Endothelial cell of umbilical vein (primary cell): ENCODE measurements at regions not wholly inside any gene's neighbourhood (a gene's known extent, or its start where the extent isn't known, plus 50 kb on each side); places are given as distances from the start of the nearest gene placed in this dataset.

Experiments used
- BruUV-seq: library from RNA; stranded (reverse); fragments of 400-500 nt; replicated peaks from 2 replicates; lab custom pipeline; 2021; lab: Mats Ljungman, UMichigan
- CTCF ChIA-PET: fragments of 300-600, 350-600 bp; sonication (Branson Sonifier 250); formaldehyde crosslinking; loops from one replicate; lab custom pipeline; 2021; ENCODE audit warnings: antibody characterized with exemption, inconsistent platforms; lab: Charles Lee
- POLR2A ChIA-PET: fragments of 300-600, 350-600 bp; sonication (Branson Sonifier 250); formaldehyde crosslinking; loops from one replicate; lab custom pipeline; 2021; ENCODE audit warnings: antibody characterized with exemption, inconsistent platforms; lab: Charles Lee
- DNase-seq: peaks from one replicate; pipeline ENCODE4 v3.0.0-alpha.2; 2011; ENCODE audit warnings: low read depth, low spot score
- FAIRE-seq: peaks from 2 replicates; lab custom pipeline; 2011; peaks lifted over from hg19 to GRCh38; lab: Jason Lieb, UNC
- H2AFZ ChIP-seq: 2 replicates; pipeline ENCODE4 v1.6.0; 2012; ENCODE audit warnings: low read depth, low read length, control low read depth, inconsistent platforms
- H3K27ac ChIP-seq: 2 replicates; pipeline ENCODE4 v1.5.1; 2011; ENCODE audit warnings: low read depth, mild to moderate bottlenecking, control low read depth, low read length, moderate library complexity; ENCODE audit not compliant: insufficient read depth
- H3K27me3 ChIP-seq, 2 experiments: 2 replicates each; pipeline versions ENCODE4 v1.6.0 to v1.6.1; 2011; ENCODE audit warnings: low read length in 2 of 2, mixed read lengths in 1 of 2; ENCODE audit not compliant: control insufficient read depth in 2 of 2, insufficient read depth in 2 of 2
- H3K36me3 ChIP-seq, 2 experiments: 2 replicates in 1 of 2; 3 replicates in 1 of 2; pipeline ENCODE4 v1.5.1; 2011; ENCODE audit warnings: low read length in 2 of 2, mild to moderate bottlenecking in 1 of 2, moderate library complexity in 1 of 2; ENCODE audit not compliant: control insufficient read depth in 2 of 2, insufficient read depth in 2 of 2; ENCODE audit errors: extremely low read depth in 1 of 2
- H3K4me1 ChIP-seq: 3 replicates; pipeline ENCODE4 v1.5.1; 2011; ENCODE audit warnings: mild to moderate bottlenecking, low read length; ENCODE audit not compliant: control insufficient read depth, insufficient read depth; ENCODE audit errors: extremely low read depth
- H3K4me2 ChIP-seq: 2 replicates; pipeline ENCODE4 v1.6.1; 2011; ENCODE audit warnings: low read length, control low read depth, mixed read lengths; ENCODE audit not compliant: insufficient read depth
- H3K4me3 ChIP-seq, 3 experiments: fragments of 200-600 bp in 1 of 3; sonication (generic), shearing (Covaris generic) in 1 of 3; replicated peaks in 1 of 3; 2 replicates each; pipeline ENCODE4 v1.5.1; 2011 to 2016; ENCODE audit warnings: control low read depth in 3 of 3, low read length in 3 of 3, mild to moderate bottlenecking in 2 of 3, inconsistent platforms in 1 of 3, low read depth in 1 of 3, moderate library complexity in 1 of 3; ENCODE audit not compliant: insufficient read depth in 1 of 3
- H3K79me2 ChIP-seq: 2 replicates; pipeline ENCODE4 v1.6.0; 2012; ENCODE audit warnings: low read length, inconsistent platforms; ENCODE audit not compliant: control insufficient read depth, insufficient read depth
- H3K9ac ChIP-seq: replicated peaks from 2 replicates; pipeline ENCODE3; 2011; ENCODE audit warnings: low read length, control low read depth; ENCODE audit not compliant: insufficient read depth; ENCODE audit errors: extremely low read depth
- H3K9me1 ChIP-seq: replicated peaks from 3 replicates; pipeline ENCODE4 v1.6.0; 2011; ENCODE audit warnings: mild to moderate bottlenecking, low read length; ENCODE audit not compliant: control insufficient read depth, insufficient read depth; ENCODE audit errors: extremely low read depth
- H3K9me3 ChIP-seq: replicated peaks from 2 replicates; pipeline ENCODE4 v1.5.1; 2012; ENCODE audit warnings: low read length, inconsistent platforms; ENCODE audit not compliant: control insufficient read depth, insufficient read depth
- H4K20me1 ChIP-seq: replicated peaks from 2 replicates; pipeline ENCODE3; 2011; ENCODE audit warnings: mild to moderate bottlenecking, low read length; ENCODE audit not compliant: control insufficient read depth, insufficient read depth; ENCODE audit errors: extremely low read depth
- EZH2 ChIP-seq: IDR thresholded peaks from 2 replicates; pipeline ENCODE4 v1.6.1; 2012; ENCODE audit warnings: borderline replicate concordance, low read depth, mild to moderate bottlenecking, moderate library complexity, low read length, inconsistent platforms; ENCODE audit not compliant: severe bottlenecking
- FOS ChIP-seq: IDR thresholded peaks from 2 replicates; pipeline ENCODE4 v1.6.1; 2011; ENCODE audit warnings: mild to moderate bottlenecking, low read length, moderate library complexity, borderline replicate concordance; ENCODE audit not compliant: insufficient read depth
- GATA2 ChIP-seq: IDR thresholded peaks from 2 replicates; pipeline ENCODE4 v1.7.0; 2011; ENCODE audit warnings: low read depth, mild to moderate bottlenecking, moderate library complexity, mixed read lengths, low read length; ENCODE audit not compliant: insufficient read length, insufficient read depth
- JUN ChIP-seq: IDR thresholded peaks from 2 replicates; pipeline ENCODE4 v1.6.1; 2011; ENCODE audit warnings: borderline replicate concordance, low read depth; ENCODE audit not compliant: insufficient read length, insufficient read depth
- MYC ChIP-seq: IDR thresholded peaks from one replicate; pipeline ENCODE4 v1.6.1; 2011; ENCODE audit warnings: mild to moderate bottlenecking, low read depth, low read length
- POLR2A ChIP-seq: IDR thresholded peaks from 2 replicates; pipeline ENCODE4 v1.6.1; 2012; ENCODE audit warnings: low read depth, mild to moderate bottlenecking, control low read depth, low read length
- POLR2AphosphoS5 ChIP-seq: IDR thresholded peaks from 2 replicates; pipeline ENCODE4 v1.6.1; 2012; ENCODE audit warnings: low read depth, mild to moderate bottlenecking, control low read depth, low read length, moderate library complexity; ENCODE audit not compliant: insufficient read depth
- dilution Hi-C: fragments of 300-500 bp; cut with MboI; formaldehyde crosslinking; loops from one replicate; pipeline ENCODE4 v1.15.0; 2019; ENCODE audit warnings: low sequenced_read_pairs; ENCODE audit not compliant: extremely low pct_ligation_motif_present
- intact Hi-C: fragments of 100-400 bp; cut with micrococcal nuclease; formaldehyde crosslinking; loops from one replicate; pipeline ENCODE4 v1.10.0; 2022
- TF ChIP-seq, protein P1 (sequence below): IDR thresholded peaks from 2 replicates; pipeline ENCODE4 v1.6.1; 2011; ENCODE audit not compliant: insufficient read depth, insufficient read length
- TF ChIP-seq, protein P2 (sequence below), 2 donors: IDR thresholded peaks; 1 replicate in 1 of 2; 2 replicates in 1 of 2; pipeline ENCODE4 v1.5.1; 2011; ENCODE audit warnings: low read length in 2 of 2, mild to moderate bottlenecking in 2 of 2, moderate library complexity in 2 of 2, control low read depth in 1 of 2, inconsistent platforms in 1 of 2, low read depth in 1 of 2; ENCODE audit not compliant: insufficient read depth in 1 of 2; ENCODE audit errors: extremely low read depth in 1 of 2

DNA sequence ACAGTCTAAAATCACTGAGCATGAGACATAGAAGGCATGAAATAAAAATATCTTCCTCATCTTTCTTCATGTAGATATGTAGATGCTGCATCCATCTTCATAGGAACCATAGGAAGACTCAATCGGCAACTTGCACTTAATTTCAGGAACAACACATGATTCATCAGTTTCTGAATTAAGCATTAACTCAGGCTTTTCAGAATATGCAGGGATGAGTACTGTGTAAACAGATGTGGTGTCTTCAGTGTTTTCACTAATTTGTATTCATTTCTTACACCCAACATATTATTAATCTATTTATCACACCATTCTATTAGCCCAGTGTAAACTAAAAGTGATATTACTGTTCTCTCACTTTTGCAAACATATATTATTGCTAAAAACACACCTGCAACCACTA lies 305.9 kb upstream of the DAB2 start:
- TF ChIP-seq POLR2AphosphoS5 (no peak), GATA2 (no peak), MYC (no peak)
- TF ChIP-seq, protein P1, sequence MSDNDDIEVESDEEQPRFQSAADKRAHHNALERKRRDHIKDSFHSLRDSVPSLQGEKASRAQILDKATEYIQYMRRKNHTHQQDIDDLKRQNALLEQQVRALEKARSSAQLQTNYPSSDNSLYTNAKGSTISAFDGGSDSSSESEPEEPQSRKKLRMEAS = no peak
- BruUV-seq = no TSS peak
- Histone ChIP-seq H3K9ac (no peak overlapping the region), H3K9me3 (no peaks in the 10 kb centered on the region), H4K20me1 (no peaks in the 10 kb centered on the region), H3K4me3 (no peak overlapping the region), H3K79me2 (no peaks in the 10 kb centered on the region), H3K27ac (no peak overlapping the region), H3K27me3 (no peaks in the 10 kb centered on the region), H2AFZ (no peak overlapping the region), H3K9me1 (no peaks in the 10 kb centered on the region), H3K36me3 (no peaks in the 10 kb centered on the region), H3K4me1 (no peaks in the 10 kb centered on the region), H3K4me2 (no peak overlapping the region)
- ChIA-PET POLR2A (interaction anchor here (0.6 kb wide), 1 partner anchor 1132 kb away, joined by 3 read pairs; no protein-coding TSS in a partner anchor), CTCF (no interaction called here)
- FAIRE-seq (no peak), DNase-seq (no peak)
- dilution Hi-C loops = no loop called here
- intact Hi-C loops = no loop called here

DNA sequence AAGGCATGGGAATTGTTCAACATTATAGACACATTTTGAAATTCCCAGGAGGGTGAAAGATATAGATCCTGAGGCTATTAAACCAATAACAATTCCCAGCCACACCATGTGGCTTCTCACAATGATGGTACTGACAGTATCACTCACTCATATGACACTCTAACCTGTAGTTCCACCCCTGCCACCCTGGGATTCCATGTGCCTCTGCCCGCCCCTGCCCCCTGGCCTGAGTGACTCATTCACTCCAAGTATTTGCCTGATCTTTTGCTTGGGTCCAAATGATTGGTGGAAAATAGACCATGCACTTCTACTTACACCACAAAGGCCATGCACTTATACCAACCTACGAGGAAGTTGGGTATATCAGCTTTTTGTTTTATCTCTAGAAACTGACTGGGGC lies 305.2 kb upstream of the DAB2 start:
- H2AFZ ChIP-seq = no peak overlapping the region
- ChIA-PET POLR2A (interaction anchor here (0.6 kb wide), 1 partner anchor 974 kb away, joined by 9 read pairs; no protein-coding TSS in a partner anchor), CTCF (no interaction called here)
- no peaks in the 10 kb centered on the region for H4K20me1 ChIP-seq
- intact Hi-C loops = no loop called here
- no peaks in the 10 kb centered on the region for H3K9me3 ChIP-seq
- no peak overlapping the region for H3K4me2 ChIP-seq
- no peaks in the 10 kb centered on the region for H3K36me3 ChIP-seq
- BruUV-seq = no TSS peak
- no peak overlapping the region for H3K9ac ChIP-seq
- no peak overlapping the region for H3K27ac ChIP-seq
- dilution Hi-C loops = no loop called here
- no peak overlapping the region for H3K4me3 ChIP-seq
- no peaks in the 10 kb centered on the region for H3K4me1 ChIP-seq
- no peak for TF ChIP-seq GATA2
- TF ChIP-seq POLR2AphosphoS5 = no peak
- TF ChIP-seq, protein P2, sequence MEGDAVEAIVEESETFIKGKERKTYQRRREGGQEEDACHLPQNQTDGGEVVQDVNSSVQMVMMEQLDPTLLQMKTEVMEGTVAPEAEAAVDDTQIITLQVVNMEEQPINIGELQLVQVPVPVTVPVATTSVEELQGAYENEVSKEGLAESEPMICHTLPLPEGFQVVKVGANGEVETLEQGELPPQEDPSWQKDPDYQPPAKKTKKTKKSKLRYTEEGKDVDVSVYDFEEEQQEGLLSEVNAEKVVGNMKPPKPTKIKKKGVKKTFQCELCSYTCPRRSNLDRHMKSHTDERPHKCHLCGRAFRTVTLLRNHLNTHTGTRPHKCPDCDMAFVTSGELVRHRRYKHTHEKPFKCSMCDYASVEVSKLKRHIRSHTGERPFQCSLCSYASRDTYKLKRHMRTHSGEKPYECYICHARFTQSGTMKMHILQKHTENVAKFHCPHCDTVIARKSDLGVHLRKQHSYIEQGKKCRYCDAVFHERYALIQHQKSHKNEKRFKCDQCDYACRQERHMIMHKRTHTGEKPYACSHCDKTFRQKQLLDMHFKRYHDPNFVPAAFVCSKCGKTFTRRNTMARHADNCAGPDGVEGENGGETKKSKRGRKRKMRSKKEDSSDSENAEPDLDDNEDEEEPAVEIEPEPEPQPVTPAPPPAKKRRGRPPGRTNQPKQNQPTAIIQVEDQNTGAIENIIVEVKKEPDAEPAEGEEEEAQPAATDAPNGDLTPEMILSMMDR (IDR thresholded peaks at IDR 0.05; ENCODE audit: extremely low read depth in 1 of 2, insufficient read depth in 1 of 2, low read depth in 1 of 2, low read length in 2 of 2) = no peak
- TF ChIP-seq FOS = no peak
- no peak for TF ChIP-seq POLR2A
- no peak for TF ChIP-seq JUN
- TF ChIP-seq, protein P1 = no peak
- no peak for TF ChIP-seq MYC
- TF ChIP-seq EZH2 = no peak
- no peaks in the 10 kb centered on the region for H3K79me2 ChIP-seq
- H3K27me3 ChIP-seq = no peaks in the 10 kb centered on the region
- H3K9me1 ChIP-seq = no peaks in the 10 kb centered on the region
- no peak for FAIRE-seq
- DNase-seq = no peak
